BLaER1 treated with 17β-estradiol and CSF1 and Interleukin-3, amounts not matched to agents 10 nM and 100 nM (cell line): ENCODE measurements at regions not wholly inside any gene's neighbourhood (a gene's known extent, or its start where the extent isn't known, plus 50 kb on each side); places are given as distances from the start of the nearest gene placed in this dataset.
A peak's percentile ranks its signal among the peaks of the same experiment; 100 is the strongest.

ENCODE experiments used
- H3K27ac ChIP-seq, 11 experiments: shearing (Covaris generic); formaldehyde crosslinking; 2 replicates each; pipeline ENCODE4 v1.8.1; 2022
- H3K27me3 ChIP-seq, 11 experiments: shearing (Covaris generic); formaldehyde crosslinking; 2 replicates each; pipeline ENCODE4 v1.8.1; 2022
- H3K36me3 ChIP-seq, 11 experiments: shearing (Covaris generic); formaldehyde crosslinking; 2 replicates each; pipeline ENCODE4 v1.8.1; 2022
- H3K4me1 ChIP-seq, 10 experiments: shearing (Covaris generic); formaldehyde crosslinking; 2 replicates each; pipeline ENCODE4 v1.8.1; 2022
- H3K4me2 ChIP-seq, 11 experiments: shearing (Covaris generic); formaldehyde crosslinking; 2 replicates each; pipeline ENCODE4 v1.8.1; 2022
- H3K4me3 ChIP-seq, 10 experiments: shearing (Covaris generic); formaldehyde crosslinking; 2 replicates each; pipeline ENCODE4 v1.8.1; 2022
- H3K9ac ChIP-seq, 11 experiments: shearing (Covaris generic); formaldehyde crosslinking; 2 replicates each; pipeline ENCODE4 v1.8.1; 2022
- H3K9me3 ChIP-seq, 11 experiments: shearing (Covaris generic); formaldehyde crosslinking; replicated peaks in 1 of 11; 2 replicates each; pipeline ENCODE4 v1.8.1; 2022
- H4K20me1 ChIP-seq, 11 experiments: shearing (Covaris generic); formaldehyde crosslinking; 2 replicates each; pipeline ENCODE4 v1.8.1; 2022
- Cebpa-rat ChIP-seq, 11 experiments: shearing (Covaris generic); IDR thresholded peaks; 2 replicates each; pipeline ENCODE4 v1.8.1; 2022

DNA sequence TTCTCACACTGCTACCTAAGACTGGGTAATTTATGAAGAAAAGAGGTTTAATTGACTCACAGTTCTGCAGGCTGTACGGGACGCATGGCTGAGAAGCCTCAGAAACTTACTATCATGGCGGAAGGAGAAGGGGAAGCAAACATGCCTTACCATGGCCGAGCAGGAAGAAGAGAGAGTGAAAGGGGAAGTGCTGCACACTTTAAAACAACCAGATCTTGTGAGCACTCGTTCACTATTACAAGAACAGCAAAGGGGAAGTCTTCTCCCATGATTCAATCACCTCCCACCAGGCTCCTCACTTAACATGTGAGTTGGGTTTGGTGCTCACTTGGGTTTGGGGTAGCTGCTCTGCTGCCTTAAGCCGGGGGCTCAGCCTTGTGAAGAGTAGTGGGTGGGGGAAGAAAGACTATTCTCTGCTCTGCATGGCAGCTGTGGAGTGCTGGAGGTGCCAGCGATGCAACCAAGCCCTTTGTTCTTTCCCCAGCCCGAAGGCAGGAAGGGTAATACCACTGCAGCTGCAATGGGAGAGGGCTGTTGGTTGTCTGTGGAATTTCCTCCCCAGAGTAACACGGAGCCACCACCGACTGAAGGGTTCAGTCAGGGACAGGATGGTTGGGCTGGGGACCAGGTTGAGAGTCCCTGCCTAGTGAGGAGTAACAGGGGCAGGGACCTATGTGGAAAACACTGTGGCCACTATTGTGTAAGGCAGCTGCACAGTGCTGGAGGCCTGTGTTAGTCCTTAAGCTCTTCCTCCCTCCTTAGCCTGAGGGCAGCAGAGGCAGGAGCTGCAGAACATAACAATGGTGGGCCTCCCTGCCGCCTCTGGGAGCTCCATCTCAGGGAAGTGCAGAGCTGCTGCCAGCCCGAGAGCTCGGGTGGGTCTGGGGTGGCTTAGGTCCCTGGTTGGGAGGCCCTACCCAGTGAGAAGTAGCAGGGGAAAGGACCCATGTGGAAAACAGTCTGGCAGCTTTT lies 1262.5 kb downstream of the EFNB2 start:
- no peaks in the 10 kb centered on the region for H3K36me3 ChIP-seq
- no peak for TF ChIP-seq Cebpa-rat (IDR thresholded peaks at IDR 0.05)
- peaks cover 0 to 11% (median 5%) of the 10 kb centered on the region in 11 experiments; a peak in 6 of 22 replicates for H3K9me3 ChIP-seq
- H4K20me1 ChIP-seq, result no peaks in the 10 kb centered on the region
- H3K27ac ChIP-seq, result peak overlapping the region; percentile 35 to 73 (median 61); a peak in 19 of 22 replicates
- no peak overlapping the region for H3K4me3 ChIP-seq
- no peaks in the 10 kb centered on the region for H3K27me3 ChIP-seq
- peaks cover 7 to 19% (median 10%) of the 10 kb centered on the region in 10 experiments; a peak in 16 of 20 replicates for H3K4me1 ChIP-seq
- 0 out of 22 replicates have a peak overlapping the region, but pooled peaks of 1 of the 11 experiments have one; percentile 24 for H3K9ac ChIP-seq
- H3K4me2 ChIP-seq, result peak overlapping the region; percentile 22 to 74 (median 46); a peak in 21 of 22 replicates

DNA sequence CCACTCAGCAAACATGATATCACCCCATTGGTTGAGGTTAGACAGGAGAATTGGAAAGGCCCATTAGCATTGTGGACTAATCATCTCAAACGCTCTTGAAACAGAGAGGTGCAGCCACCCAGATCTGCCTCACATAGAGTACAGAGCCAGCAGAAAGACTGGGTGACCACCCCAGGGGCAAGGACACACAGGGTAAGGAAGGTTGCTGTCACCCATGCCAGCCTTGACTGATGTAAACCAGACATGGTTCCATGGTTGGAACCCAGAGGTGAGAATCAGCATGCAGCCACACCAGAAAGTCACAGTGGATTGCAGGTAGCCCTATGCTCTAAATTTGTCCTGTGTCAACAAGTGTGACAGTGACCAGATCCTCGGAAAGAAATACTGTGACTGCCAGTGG lies 1268.8 kb downstream of the EFNB2 start:
- Histone ChIP-seq H3K27me3 (no peaks in the 10 kb centered on the region), H3K4me1 (no peaks in the 10 kb centered on the region), H3K9ac (no peak overlapping the region), H3K4me2 (no peak overlapping the region), H3K27ac (no peak overlapping the region), H4K20me1 (no peaks in the 10 kb centered on the region), H3K4me3 (no peak overlapping the region), H3K9me3 (peaks cover 0 to 11% (median 0%) of the 10 kb centered on the region in 11 experiments; a peak in 4 of 22 replicates), H3K36me3 (no peaks in the 10 kb centered on the region)
- no peak for TF ChIP-seq Cebpa-rat (IDR thresholded peaks at IDR 0.05)

GRCh38 chr13:105262579-105262978 lies 1272.9 kb downstream of the EFNB2 start:
- no peak overlapping the region for H3K4me3 ChIP-seq
- no peaks in the 10 kb centered on the region for H3K9me3 ChIP-seq
- TF ChIP-seq Cebpa-rat (IDR thresholded peaks at IDR 0.05), result no peak
- no peaks in the 10 kb centered on the region for H4K20me1 ChIP-seq
- no peak overlapping the region for H3K9ac ChIP-seq
- H3K27me3 ChIP-seq, result no peaks in the 10 kb centered on the region
- no peak overlapping the region for H3K4me2 ChIP-seq
- no peaks in the 10 kb centered on the region for H3K36me3 ChIP-seq
- H3K4me1 ChIP-seq, result no peaks in the 10 kb centered on the region
- no peak overlapping the region for H3K27ac ChIP-seq

DNA sequence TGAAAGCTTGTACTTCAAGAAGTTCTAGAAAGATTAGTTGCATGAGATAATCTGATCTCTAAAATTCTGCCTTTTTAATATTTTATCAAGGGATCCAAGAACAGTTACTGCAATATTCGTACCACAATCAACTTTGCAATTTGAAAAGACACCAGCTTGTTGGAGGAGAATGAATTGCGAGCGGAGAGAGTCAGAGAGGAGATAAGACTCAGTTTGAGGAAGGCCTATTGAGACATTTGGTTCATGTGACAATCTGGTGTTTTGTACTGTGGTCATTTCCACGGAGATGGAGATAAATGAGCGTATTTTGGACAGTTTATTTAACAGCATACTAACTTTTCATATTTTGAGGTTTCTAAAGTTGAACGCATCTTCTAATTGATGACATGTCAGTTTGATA lies 1276.0 kb downstream of the EFNB2 start:
- no peak for TF ChIP-seq Cebpa-rat (IDR thresholded peaks at IDR 0.05)
- H3K27me3 ChIP-seq, result no peaks in the 10 kb centered on the region
- H3K36me3 ChIP-seq, result no peaks in the 10 kb centered on the region
- no peaks in the 10 kb centered on the region for H3K9me3 ChIP-seq
- H3K4me1 ChIP-seq, result peaks cover 0 to 5% (median 0%) of the 10 kb centered on the region in 10 experiments; a peak in 1 of 20 replicates
- H3K9ac ChIP-seq, result no peak overlapping the region
- no peak overlapping the region for H3K4me2 ChIP-seq
- H4K20me1 ChIP-seq, result no peaks in the 10 kb centered on the region
- no peak overlapping the region for H3K4me3 ChIP-seq
- H3K27ac ChIP-seq, result no peak overlapping the region

- H3K4me1 ChIP-seq, result peaks cover 0 to 5% (median 0%) of the 10 kb centered on the region in 10 experiments; a peak in 1 of 20 replicates
- no peaks in the 10 kb centered on the region for H4K20me1 ChIP-seq
- no peak overlapping the region for H3K4me3 ChIP-seq
- H3K4me2 ChIP-seq, result no peak overlapping the region
- no peak overlapping the region for H3K27ac ChIP-seq
- no peak overlapping the region for H3K9ac ChIP-seq
- TF ChIP-seq Cebpa-rat (IDR thresholded peaks at IDR 0.05), result no peak
- H3K27me3 ChIP-seq, result no peaks in the 10 kb centered on the region
- no peaks in the 10 kb centered on the region for H3K36me3 ChIP-seq
- no peaks in the 10 kb centered on the region for H3K9me3 ChIP-seq
Measured at GRCh38 chr13:105255472-105255871, 1280.0 kb downstream of the EFNB2 start.

DNA sequence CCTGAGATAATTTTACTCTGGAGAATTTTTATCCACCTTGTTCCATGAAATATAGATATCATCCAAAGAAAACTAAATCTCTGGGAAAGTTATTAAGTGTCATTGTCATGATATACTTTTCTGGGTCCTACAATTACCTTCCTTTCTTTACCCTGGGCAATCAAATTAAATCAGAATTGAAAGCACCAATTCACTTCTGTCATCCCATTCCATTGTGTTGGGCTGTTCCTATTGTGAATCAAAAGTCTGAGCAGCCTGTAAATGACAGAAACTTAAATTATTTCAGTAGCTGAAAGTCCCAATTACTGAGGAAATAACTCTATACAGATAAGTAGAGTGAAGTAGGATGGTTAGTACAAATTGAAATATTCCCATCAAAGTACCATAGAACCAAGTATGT lies 1284.2 kb downstream of the EFNB2 start:
- Histone ChIP-seq H3K4me3 (no peak overlapping the region), H3K9me3 (peaks cover 0 to 10% (median 7%) of the 10 kb centered on the region in 11 experiments; a peak in 7 of 22 replicates), H3K4me1 (peaks cover 0 to 5% (median 0%) of the 10 kb centered on the region in 10 experiments; a peak in 1 of 20 replicates), H3K27me3 (no peaks in the 10 kb centered on the region), H3K36me3 (no peaks in the 10 kb centered on the region), H4K20me1 (no peaks in the 10 kb centered on the region), H3K27ac (no peak overlapping the region), H3K4me2 (no peak overlapping the region), H3K9ac (no peak overlapping the region)
- no peak for TF ChIP-seq Cebpa-rat (IDR thresholded peaks at IDR 0.05)

- H3K9ac ChIP-seq, result no peak overlapping the region
- no peak overlapping the region for H3K4me2 ChIP-seq
- H3K36me3 ChIP-seq, result no peaks in the 10 kb centered on the region
- no peaks in the 10 kb centered on the region for H4K20me1 ChIP-seq
- TF ChIP-seq Cebpa-rat (IDR thresholded peaks at IDR 0.05), result no peak
- peaks cover 0 to 10% (median 7%) of the 10 kb centered on the region in 11 experiments; a peak in 7 of 22 replicates for H3K9me3 ChIP-seq
- no peak overlapping the region for H3K27ac ChIP-seq
- H3K4me3 ChIP-seq, result no peak overlapping the region
- H3K4me1 ChIP-seq, result no peaks in the 10 kb centered on the region
- H3K27me3 ChIP-seq, result no peaks in the 10 kb centered on the region
Measured at GRCh38 chr13:105247830-105248229, 1287.6 kb downstream of the EFNB2 start.

- H3K9ac ChIP-seq, result no peak overlapping the region
- no peak for TF ChIP-seq Cebpa-rat (IDR thresholded peaks at IDR 0.05)
- H3K9me3 ChIP-seq, result no peaks in the 10 kb centered on the region
- peaks cover 0 to 7% (median 0%) of the 10 kb centered on the region in 10 experiments; a peak in 4 of 20 replicates for H3K4me1 ChIP-seq
- no peak overlapping the region for H3K27ac ChIP-seq
- H4K20me1 ChIP-seq, result no peaks in the 10 kb centered on the region
- no peak overlapping the region for H3K4me3 ChIP-seq
- H3K4me2 ChIP-seq, result no peak overlapping the region
- no peaks in the 10 kb centered on the region for H3K27me3 ChIP-seq
- H3K36me3 ChIP-seq, result no peaks in the 10 kb centered on the region
Measured at GRCh38 chr13:105240371-105240770, 1295.1 kb downstream of the EFNB2 start.

DNA sequence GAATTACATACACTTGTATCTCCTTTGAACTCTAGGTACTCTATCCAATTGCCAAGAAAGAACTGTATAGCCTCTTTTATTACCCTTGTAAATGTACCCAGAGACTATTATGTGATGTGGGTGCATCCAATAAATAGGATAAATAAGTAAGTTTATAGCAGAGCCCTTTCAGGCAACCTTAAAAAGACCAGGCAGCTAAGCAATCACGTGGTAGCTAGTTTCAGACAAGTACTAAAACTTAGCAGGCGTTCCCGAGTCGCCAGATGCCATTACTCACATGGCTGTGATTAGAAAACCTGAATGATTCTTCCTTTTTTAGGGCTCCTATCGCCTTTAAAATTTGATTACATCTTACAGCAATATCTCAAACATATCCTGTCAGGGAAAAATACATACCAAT lies 1303.0 kb downstream of the EFNB2 start:
- peaks cover 0 to 7% (median 0%) of the 10 kb centered on the region in 10 experiments; a peak in 4 of 20 replicates for H3K4me1 ChIP-seq
- TF ChIP-seq Cebpa-rat (IDR thresholded peaks at IDR 0.05), result no peak
- H3K36me3 ChIP-seq, result no peaks in the 10 kb centered on the region
- H3K27ac ChIP-seq, result no peak overlapping the region
- no peak overlapping the region for H3K9ac ChIP-seq
- H3K4me2 ChIP-seq, result no peak overlapping the region
- H3K9me3 ChIP-seq, result no peaks in the 10 kb centered on the region
- H3K27me3 ChIP-seq, result no peaks in the 10 kb centered on the region
- no peaks in the 10 kb centered on the region for H4K20me1 ChIP-seq
- H3K4me3 ChIP-seq, result no peak overlapping the region
